ENCODE measurements at regions not wholly inside any gene's neighbourhood (a gene's known extent, or its start where the extent isn't known, plus 50 kb on each side); places are given as distances from the start of the nearest gene placed in this dataset.

DNA sequence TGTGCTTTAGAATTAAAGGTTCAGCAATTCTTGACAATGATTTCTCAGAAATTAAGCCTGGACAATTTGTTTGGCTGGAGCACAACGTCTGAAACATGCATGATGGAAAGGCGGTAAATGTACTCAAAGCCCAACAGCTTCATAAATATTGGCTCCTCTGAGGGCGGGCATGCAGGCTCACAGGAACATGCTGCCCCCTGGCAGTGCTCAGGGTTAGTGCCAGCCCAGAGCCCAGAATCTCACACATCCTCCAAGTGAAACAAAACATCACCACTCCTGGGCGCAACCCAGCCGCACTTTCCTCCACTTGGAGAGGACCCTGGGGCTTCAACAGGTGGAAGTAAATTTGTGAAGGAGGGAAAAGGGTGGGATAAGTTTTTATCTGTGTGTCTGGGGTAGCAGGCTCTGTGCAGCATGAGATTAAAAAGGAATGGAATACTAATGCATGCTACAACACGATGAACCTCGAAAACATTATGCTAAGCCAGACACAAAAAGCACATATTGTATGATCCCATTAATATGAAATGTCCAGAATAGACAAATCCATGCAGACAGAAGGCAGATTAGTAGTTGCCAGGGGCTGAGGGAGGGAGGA is 54.1 kb upstream of the PTPRT start:
- H3K9me3 ChIP-seq (ENCODE audit: control insufficient read depth, insufficient read depth, low read depth, low read length) = no peaks in the 10 kb centered on the region
- no peak for TF ChIP-seq TRIM28 (IDR thresholded peaks at IDR 0.05; ENCODE audit: borderline replicate concordance, low read length)
- TF ChIP-seq, protein P1, sequence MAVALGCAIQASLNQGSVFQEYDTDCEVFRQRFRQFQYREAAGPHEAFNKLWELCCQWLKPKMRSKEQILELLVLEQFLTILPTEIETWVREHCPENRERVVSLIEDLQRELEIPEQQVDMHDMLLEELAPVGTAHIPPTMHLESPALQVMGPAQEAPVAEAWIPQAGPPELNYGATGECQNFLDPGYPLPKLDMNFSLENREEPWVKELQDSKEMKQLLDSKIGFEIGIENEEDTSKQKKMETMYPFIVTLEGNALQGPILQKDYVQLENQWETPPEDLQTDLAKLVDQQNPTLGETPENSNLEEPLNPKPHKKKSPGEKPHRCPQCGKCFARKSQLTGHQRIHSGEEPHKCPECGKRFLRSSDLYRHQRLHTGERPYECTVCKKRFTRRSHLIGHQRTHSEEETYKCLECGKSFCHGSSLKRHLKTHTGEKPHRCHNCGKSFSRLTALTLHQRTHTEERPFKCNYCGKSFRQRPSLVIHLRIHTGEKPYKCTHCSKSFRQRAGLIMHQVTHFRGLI (tag by site-specific recombination; IDR thresholded peaks at IDR 0.05) = peak; percentile 69; the same call in 1 of the 2 replicates
- no peak for TF ChIP-seq ZNF114 (tag by site-specific recombination; IDR thresholded peaks at IDR 0.05)
- TF ChIP-seq ZSCAN18 (tag by site-specific recombination; IDR thresholded peaks at IDR 0.05) = no peak
- no peak overlapping the region for H3K4me3 ChIP-seq (ENCODE audit: low read depth, low read length)
- no peak overlapping the region for H3K27ac ChIP-seq (ENCODE audit: extremely low read depth, low read depth, low read length)
- no peaks in the 10 kb centered on the region for H3K4me1 ChIP-seq (ENCODE audit: control insufficient read depth, insufficient read depth, low read length)
- H3K36me3 ChIP-seq (ENCODE audit: control insufficient read depth in 2 of 2, insufficient read depth in 1 of 2, low read length in 2 of 2) = no peaks in the 10 kb centered on the region
- ChIA-PET POLR2A (no interaction called here), CTCF (interaction anchor here (0.6 kb wide), 1 partner anchor 1575 kb away, joined by 3 read pairs; no protein-coding TSS in a partner anchor)

GRCh38 chr20:43241057-43241702 is 51.5 kb upstream of the PTPRT start:
- TF ChIP-seq ZSCAN4 (tag by site-specific recombination; IDR thresholded peaks at IDR 0.05) (no peak), ZBTB1 (tag by site-specific recombination; IDR thresholded peaks at IDR 0.05) (no peak), ZIC2 (tag by site-specific recombination; IDR thresholded peaks at IDR 0.05) (no peak), ZNF121 (tag by site-specific recombination; IDR thresholded peaks at IDR 0.05) (no peak), ZNF530 (tag by site-specific recombination; IDR thresholded peaks at IDR 0.05; ENCODE audit: low read depth) (no peak), KLF1 (tag by site-specific recombination; IDR thresholded peaks at IDR 0.05) (no peak)
- TF ChIP-seq, protein P2, sequence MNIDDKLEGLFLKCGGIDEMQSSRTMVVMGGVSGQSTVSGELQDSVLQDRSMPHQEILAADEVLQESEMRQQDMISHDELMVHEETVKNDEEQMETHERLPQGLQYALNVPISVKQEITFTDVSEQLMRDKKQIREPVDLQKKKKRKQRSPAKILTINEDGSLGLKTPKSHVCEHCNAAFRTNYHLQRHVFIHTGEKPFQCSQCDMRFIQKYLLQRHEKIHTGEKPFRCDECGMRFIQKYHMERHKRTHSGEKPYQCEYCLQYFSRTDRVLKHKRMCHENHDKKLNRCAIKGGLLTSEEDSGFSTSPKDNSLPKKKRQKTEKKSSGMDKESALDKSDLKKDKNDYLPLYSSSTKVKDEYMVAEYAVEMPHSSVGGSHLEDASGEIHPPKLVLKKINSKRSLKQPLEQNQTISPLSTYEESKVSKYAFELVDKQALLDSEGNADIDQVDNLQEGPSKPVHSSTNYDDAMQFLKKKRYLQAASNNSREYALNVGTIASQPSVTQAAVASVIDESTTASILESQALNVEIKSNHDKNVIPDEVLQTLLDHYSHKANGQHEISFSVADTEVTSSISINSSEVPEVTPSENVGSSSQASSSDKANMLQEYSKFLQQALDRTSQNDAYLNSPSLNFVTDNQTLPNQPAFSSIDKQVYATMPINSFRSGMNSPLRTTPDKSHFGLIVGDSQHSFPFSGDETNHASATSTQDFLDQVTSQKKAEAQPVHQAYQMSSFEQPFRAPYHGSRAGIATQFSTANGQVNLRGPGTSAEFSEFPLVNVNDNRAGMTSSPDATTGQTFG (tag by site-specific recombination; IDR thresholded peaks at IDR 0.05; ENCODE audit: borderline replicate concordance) = no peak
- TF ChIP-seq, protein P3, sequence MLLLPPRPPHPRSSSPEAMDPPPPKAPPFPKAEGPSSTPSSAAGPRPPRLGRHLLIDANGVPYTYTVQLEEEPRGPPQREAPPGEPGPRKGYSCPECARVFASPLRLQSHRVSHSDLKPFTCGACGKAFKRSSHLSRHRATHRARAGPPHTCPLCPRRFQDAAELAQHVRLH (tag by site-specific recombination; IDR thresholded peaks at IDR 0.05) = no peak
- TF ChIP-seq, protein P4, sequence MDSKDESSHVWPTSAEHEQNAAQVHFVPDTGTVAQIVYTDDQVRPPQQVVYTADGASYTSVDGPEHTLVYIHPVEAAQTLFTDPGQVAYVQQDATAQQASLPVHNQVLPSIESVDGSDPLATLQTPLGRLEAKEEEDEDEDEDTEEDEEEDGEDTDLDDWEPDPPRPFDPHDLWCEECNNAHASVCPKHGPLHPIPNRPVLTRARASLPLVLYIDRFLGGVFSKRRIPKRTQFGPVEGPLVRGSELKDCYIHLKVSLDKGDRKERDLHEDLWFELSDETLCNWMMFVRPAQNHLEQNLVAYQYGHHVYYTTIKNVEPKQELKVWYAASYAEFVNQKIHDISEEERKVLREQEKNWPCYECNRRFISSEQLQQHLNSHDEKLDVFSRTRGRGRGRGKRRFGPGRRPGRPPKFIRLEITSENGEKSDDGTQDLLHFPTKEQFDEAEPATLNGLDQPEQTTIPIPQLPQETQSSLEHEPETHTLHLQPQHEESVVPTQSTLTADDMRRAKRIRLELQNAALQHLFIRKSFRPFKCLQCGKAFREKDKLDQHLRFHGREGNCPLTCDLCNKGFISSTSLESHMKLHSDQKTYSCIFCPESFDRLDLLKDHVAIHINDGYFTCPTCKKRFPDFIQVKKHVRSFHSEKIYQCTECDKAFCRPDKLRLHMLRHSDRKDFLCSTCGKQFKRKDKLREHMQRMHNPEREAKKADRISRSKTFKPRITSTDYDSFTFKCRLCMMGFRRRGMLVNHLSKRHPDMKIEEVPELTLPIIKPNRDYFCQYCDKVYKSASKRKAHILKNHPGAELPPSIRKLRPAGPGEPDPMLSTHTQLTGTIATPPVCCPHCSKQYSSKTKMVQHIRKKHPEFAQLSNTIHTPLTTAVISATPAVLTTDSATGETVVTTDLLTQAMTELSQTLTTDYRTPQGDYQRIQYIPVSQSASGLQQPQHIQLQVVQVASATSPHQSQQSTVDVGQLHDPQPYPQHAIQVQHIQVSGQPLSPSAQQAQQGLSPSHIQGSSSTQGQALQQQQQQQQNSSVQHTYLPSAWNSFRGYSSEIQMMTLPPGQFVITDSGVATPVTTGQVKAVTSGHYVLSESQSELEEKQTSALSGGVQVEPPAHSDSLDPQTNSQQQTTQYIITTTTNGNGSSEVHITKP (tag by site-specific recombination; IDR thresholded peaks at IDR 0.05) = no peak
- TF ChIP-seq, protein P1 (tag by site-specific recombination; IDR thresholded peaks at IDR 0.05) = no peak
- no peaks in the 10 kb centered on the region for H3K9me3 ChIP-seq (ENCODE audit: control insufficient read depth, insufficient read depth, low read depth, low read length)
- H3K4me1 ChIP-seq (ENCODE audit: control insufficient read depth, insufficient read depth, low read length) = no peaks in the 10 kb centered on the region
- CTCF ChIA-PET = no interaction called here
- no peak overlapping the region for H3K27ac ChIP-seq (ENCODE audit: extremely low read depth, low read depth, low read length)
- H3K36me3 ChIP-seq (ENCODE audit: control insufficient read depth in 2 of 2, insufficient read depth in 1 of 2, low read length in 2 of 2) = no peaks in the 10 kb centered on the region
- POLR2A ChIA-PET = no interaction called here
- no peak overlapping the region for H3K4me3 ChIP-seq (ENCODE audit: low read depth, low read length)

Data from HEK293 (cell line).